ENCODE measurements at regions not wholly inside any gene's neighbourhood (a gene's known extent, or its start where the extent isn't known, plus 50 kb on each side); places are given as distances from the start of the nearest gene placed in this dataset.

GRCh38 chr2:48147719-48148118 lies 166.8 kb upstream of the FOXN2 start:
- ATAC-seq: no peak
- TF ChIP-seq ZNF565 (CRISPR knock-in tag; conservative IDR thresholded peaks at IDR 0.05; ENCODE audit: low read depth): no peak
- TF ChIP-seq TSHZ2 (CRISPR knock-in tag; IDR thresholded peaks at IDR 0.05): no peak
- TF ChIP-seq ZFP3 (CRISPR knock-in tag; IDR thresholded peaks at IDR 0.05): no peak
- no peak for TF ChIP-seq CREB5 (CRISPR knock-in tag; IDR thresholded peaks at IDR 0.05; ENCODE audit: low read depth)
- TF ChIP-seq ESRRG (CRISPR knock-in tag; IDR thresholded peaks at IDR 0.05): no peak
- no peak for TF ChIP-seq PATZ1 (CRISPR knock-in tag; IDR thresholded peaks at IDR 0.05; ENCODE audit: borderline replicate concordance)
- TF ChIP-seq CSRNP3 (CRISPR knock-in tag; IDR thresholded peaks at IDR 0.05): no peak
- TF ChIP-seq SNAI2 (CRISPR knock-in tag; IDR thresholded peaks at IDR 0.05): no peak
- no peak for TF ChIP-seq ZNF70 (CRISPR knock-in tag; IDR thresholded peaks at IDR 0.05)

- no peak for ATAC-seq
Observed at GRCh38 chr2:48148841-48149430, 165.5 kb upstream of the FOXN2 start.

More at GRCh38 chr2:48148841-48149430, 165.5 kb upstream of the FOXN2 start:
- TF ChIP-seq RARB (CRISPR knock-in tag; IDR thresholded peaks at IDR 0.05) (no peak), ZFP3 (CRISPR knock-in tag; IDR thresholded peaks at IDR 0.05) (no peak), TCF4 (CRISPR knock-in tag; IDR thresholded peaks at IDR 0.05; ENCODE audit: borderline replicate concordance) (no peak), ZC3H10 (CRISPR knock-in tag; IDR thresholded peaks at IDR 0.05) (no peak), SNAI2 (CRISPR knock-in tag; IDR thresholded peaks at IDR 0.05) (no peak), GLIS3 (CRISPR knock-in tag; IDR thresholded peaks at IDR 0.05) (no peak), POU6F1 (CRISPR knock-in tag; IDR thresholded peaks at IDR 0.05; ENCODE audit: borderline replicate concordance, low read depth) (no peak), TSHZ2 (CRISPR knock-in tag; IDR thresholded peaks at IDR 0.05) (no peak), ARNTL (CRISPR knock-in tag; IDR thresholded peaks at IDR 0.05; ENCODE audit: borderline replicate concordance, low read depth) (no peak)
